Brain microvascular endothelial cell (primary cell): ENCODE measurements at regions not wholly inside any gene's neighbourhood (a gene's known extent, or its start where the extent isn't known, plus 50 kb on each side); places are given as distances from the start of the nearest gene placed in this dataset.

Experiments used
- DNase-seq: peaks from one replicate; pipeline ENCODE4 v3.0.0-alpha.2; 2020
- H3K27ac ChIP-seq: fragments of 250-450 bp; sonication (Bioruptor Pico); 2 replicates; pipeline ENCODE4 v1.5.1; 2020; ENCODE audit warnings: mild to moderate bottlenecking, moderate library complexity
- H3K27me3 ChIP-seq: fragments of 250-450 bp; sonication (Bioruptor Pico); replicated peaks from 2 replicates; pipeline ENCODE4 v1.5.1; 2020; ENCODE audit warnings: mild to moderate bottlenecking
- H3K36me3 ChIP-seq: fragments of 250-450 bp; sonication (Bioruptor Pico); replicated peaks from 2 replicates; pipeline ENCODE4 v1.5.1; 2020; ENCODE audit warnings: mild to moderate bottlenecking
- H3K4me3 ChIP-seq: 2 replicates; pipeline ENCODE4 v1.5.1; 2011; ENCODE audit warnings: low read depth, mild to moderate bottlenecking, control low read depth, low read length, moderate library complexity
- CTCF ChIP-seq: IDR thresholded peaks from 2 replicates; pipeline ENCODE4 v1.5.1; 2011; ENCODE audit warnings: low read depth, mild to moderate bottlenecking, moderate library complexity, low read length, control low read depth, inconsistent platforms; ENCODE audit errors: missing control alignments
- in situ Hi-C: cut with HindIII; loops from 2 replicates; pipeline ENCODE4 v1.10.0; 2017; ENCODE audit warnings: low sequenced_read_pairs, low pct_ligation_motif_present

- no peak overlapping the region for H3K27ac ChIP-seq
- in situ Hi-C loops: no loop called here
- H3K4me3 ChIP-seq: no peak overlapping the region
- H3K27me3 ChIP-seq: no peaks in the 10 kb centered on the region
- no peak for TF ChIP-seq CTCF
- no peaks in the 10 kb centered on the region for H3K36me3 ChIP-seq
- DNase-seq: no peak
Measured at GRCh38 chr4:26073886-26074560, 160.0 kb downstream of the SMIM20 start.

GRCh38 chr4:26074712-26075430 is 160.9 kb downstream of the SMIM20 start:
- TF ChIP-seq CTCF: no peak
- in situ Hi-C loops: no loop called here
- Histone ChIP-seq H3K4me3 (no peak overlapping the region), H3K27ac (no peak overlapping the region), H3K36me3 (no peaks in the 10 kb centered on the region), H3K27me3 (no peaks in the 10 kb centered on the region)
- no peak for DNase-seq

- DNase-seq: no peak
- H3K27ac ChIP-seq: no peak overlapping the region
Measured at GRCh38 chr4:26075583-26075982, 161.6 kb downstream of the SMIM20 start.

GRCh38 chr4:26076000-26076587 is 162.1 kb downstream of the SMIM20 start:
- no peak for DNase-seq
- no peaks in the 10 kb centered on the region for H3K27me3 ChIP-seq

More at GRCh38 chr4:26075583-26075982, 161.6 kb downstream of the SMIM20 start:
- no peak overlapping the region for H3K4me3 ChIP-seq
- H3K36me3 ChIP-seq: no peaks in the 10 kb centered on the region
- in situ Hi-C loops: no loop called here
- no peaks in the 10 kb centered on the region for H3K27me3 ChIP-seq
- TF ChIP-seq CTCF: no peak

GRCh38 chr4:26076896-26077295 is 162.9 kb downstream of the SMIM20 start:
- no peak for DNase-seq
- H3K36me3 ChIP-seq: no peaks in the 10 kb centered on the region
- H3K27me3 ChIP-seq: no peaks in the 10 kb centered on the region
- no peak overlapping the region for H3K27ac ChIP-seq
- no peak for TF ChIP-seq CTCF
- no peak overlapping the region for H3K4me3 ChIP-seq
- in situ Hi-C loops: no loop called here

More at GRCh38 chr4:26076000-26076587, 162.1 kb downstream of the SMIM20 start:
- no peaks in the 10 kb centered on the region for H3K36me3 ChIP-seq
- H3K27ac ChIP-seq: no peak overlapping the region
- no peak for TF ChIP-seq CTCF
- in situ Hi-C loops: no loop called here
- H3K4me3 ChIP-seq: no peak overlapping the region
